ENCODE measurements at regions not wholly inside any gene's neighbourhood (a gene's known extent, or its start where the extent isn't known, plus 50 kb on each side); places are given as distances from the start of the nearest gene placed in this dataset.
"Not testable (repeated sequence)": the region's sequence is repeated elsewhere in the genome, so short reads cannot be mapped to it uniquely, and the experiment has no call there.

GRCh38 chr10:106392778-106393177 is 771.7 kb downstream of the SORCS1 start:
- DNase-seq (ENCODE audit: low spot score) (no peak), ATAC-seq (peak in 1 of 2 donors; percentile 55)
- H3K36me3 Mint-ChIP-seq: no peaks in the 10 kb centered on the region
- H3K27ac Mint-ChIP-seq: no peak overlapping the region
- H3K9me3 Mint-ChIP-seq: peaks cover 20% of the 10 kb centered on the region
- H3K27me3 Mint-ChIP-seq: no peaks in the 10 kb centered on the region
- H3K4me1 Mint-ChIP-seq (ENCODE audit: low read depth in 2 of 2): no peaks in the 10 kb centered on the region
- no peak overlapping the region for H3K4me3 Mint-ChIP-seq

DNA sequence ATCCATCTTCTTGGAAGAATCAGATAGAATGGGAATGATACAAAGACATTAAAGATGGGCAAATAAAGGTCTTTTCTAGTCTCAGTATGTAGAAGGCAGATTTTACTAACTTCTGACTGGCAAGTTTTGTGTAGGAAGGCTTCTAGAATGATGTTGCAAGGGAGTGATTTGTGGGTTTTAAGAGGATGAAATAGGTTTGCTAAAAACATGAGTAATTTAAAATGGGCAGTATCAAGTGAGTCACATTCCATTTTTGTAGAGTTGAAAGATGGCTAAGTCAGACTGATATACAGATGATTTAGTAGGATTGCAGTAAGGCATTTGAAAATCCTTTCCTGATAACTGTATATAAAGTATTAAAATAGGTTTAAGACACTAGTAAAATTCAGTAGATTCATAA is 777.4 kb downstream of the SORCS1 start:
- no peaks in the 10 kb centered on the region for H3K36me3 Mint-ChIP-seq
- H3K4me3 Mint-ChIP-seq: no peak overlapping the region
- DNase-seq (ENCODE audit: low spot score) (no peak), ATAC-seq (no peak)
- H3K27me3 Mint-ChIP-seq: no peaks in the 10 kb centered on the region
- no peak overlapping the region for H3K27ac Mint-ChIP-seq
- no peaks in the 10 kb centered on the region for H3K4me1 Mint-ChIP-seq (ENCODE audit: low read depth in 2 of 2)
- H3K9me3 Mint-ChIP-seq: peaks cover 12% of the 10 kb centered on the region

DNA sequence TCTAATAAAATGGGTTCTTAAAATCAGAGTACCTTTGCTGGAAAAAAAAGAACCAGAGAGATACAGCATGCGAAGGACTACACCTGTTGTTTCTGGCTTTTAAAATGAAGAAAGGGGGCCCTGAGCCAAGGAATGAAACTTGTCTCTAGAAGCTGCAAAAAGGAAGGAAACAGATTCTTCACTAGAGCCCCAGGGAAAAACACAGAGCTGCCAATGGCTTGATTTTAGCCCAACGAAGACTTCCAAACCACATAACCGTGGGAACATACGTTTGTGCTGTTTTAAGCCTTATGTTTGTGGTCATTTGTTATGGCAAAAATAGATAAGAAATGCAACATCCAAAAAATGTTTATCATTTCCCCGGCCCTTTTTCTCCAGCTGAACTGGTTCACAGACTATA is 780.0 kb downstream of the SORCS1 start:
- Mint-ChIP-seq H3K4me3 (no peak overlapping the region), H3K4me1 (ENCODE audit: low read depth in 2 of 2) (no peaks in the 10 kb centered on the region), H3K9me3 (peaks cover 12% of the 10 kb centered on the region), H3K27me3 (no peaks in the 10 kb centered on the region), H3K36me3 (peaks cover 5% of the 10 kb centered on the region), H3K27ac (no peak overlapping the region)
- ATAC-seq (no peak), DNase-seq (ENCODE audit: low spot score) (no peak)

GRCh38 chr10:106380706-106381105 is 783.8 kb downstream of the SORCS1 start:
- DNase-seq (ENCODE audit: low spot score) (no peak), ATAC-seq (no peak)
- H3K9me3 Mint-ChIP-seq: peaks cover 7% of the 10 kb centered on the region
- H3K36me3 Mint-ChIP-seq: peaks cover 5% of the 10 kb centered on the region
- H3K4me3 Mint-ChIP-seq: no peak overlapping the region
- no peaks in the 10 kb centered on the region for H3K27me3 Mint-ChIP-seq
- no peak overlapping the region for H3K27ac Mint-ChIP-seq
- no peaks in the 10 kb centered on the region for H3K4me1 Mint-ChIP-seq (ENCODE audit: low read depth in 2 of 2)

GRCh38 chr10:106378251-106378650 is 786.3 kb downstream of the SORCS1 start:
- H3K36me3 Mint-ChIP-seq: peaks cover 5% of the 10 kb centered on the region
- H3K4me1 Mint-ChIP-seq (ENCODE audit: low read depth in 2 of 2): no peaks in the 10 kb centered on the region
- no peaks in the 10 kb centered on the region for H3K27me3 Mint-ChIP-seq
- DNase-seq (ENCODE audit: low spot score) (no peak), ATAC-seq (no peak)
- H3K4me3 Mint-ChIP-seq: no peak overlapping the region
- no peak overlapping the region for H3K27ac Mint-ChIP-seq
- peaks cover 4% of the 10 kb centered on the region for H3K9me3 Mint-ChIP-seq

DNA sequence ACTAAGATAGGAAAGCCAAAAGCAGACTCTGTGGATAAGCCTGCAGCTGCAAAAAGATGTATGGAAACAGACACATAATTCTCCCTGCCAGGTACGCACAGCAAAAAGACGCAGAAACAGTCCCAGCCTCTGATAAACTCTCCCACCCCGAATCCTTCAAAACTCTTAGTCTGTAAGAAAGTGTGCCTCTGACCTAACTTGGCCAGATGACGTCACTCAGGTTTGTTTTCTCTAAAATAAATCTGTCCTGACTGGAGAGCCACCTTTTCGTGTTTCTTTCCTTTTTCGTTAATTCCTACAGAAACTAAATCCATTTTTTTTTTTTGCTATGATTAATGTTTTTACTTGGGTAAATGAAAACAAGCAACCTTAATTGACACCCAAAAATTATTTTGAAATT is 793.8 kb downstream of the SORCS1 start:
- Mint-ChIP-seq H3K4me1 (ENCODE audit: low read depth in 2 of 2) (no peaks in the 10 kb centered on the region), H3K9me3 (no peaks in the 10 kb centered on the region), H3K27ac (no peak overlapping the region), H3K27me3 (no peaks in the 10 kb centered on the region), H3K36me3 (no peaks in the 10 kb centered on the region), H3K4me3 (no peak overlapping the region)
- DNase-seq (ENCODE audit: low spot score) (no peak), ATAC-seq (no peak)

DNA sequence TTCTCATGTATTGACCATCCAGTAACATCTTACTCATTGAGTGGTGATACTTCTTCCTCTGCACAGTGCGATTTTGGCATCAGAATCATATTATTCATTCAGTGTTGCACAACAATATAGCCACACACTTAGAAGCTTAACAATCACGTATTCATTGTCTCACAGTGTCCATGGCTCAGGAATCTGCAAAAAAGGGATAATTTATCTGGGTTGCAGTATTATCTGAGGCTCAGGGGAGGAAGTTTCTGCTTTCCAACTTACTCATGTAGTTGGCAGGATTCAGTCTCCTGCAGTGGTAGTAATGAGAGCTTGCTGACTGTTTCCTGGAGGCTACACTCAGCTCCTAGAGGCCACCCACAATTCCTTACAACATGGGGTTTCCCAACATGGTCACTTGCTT is 803.6 kb downstream of the SORCS1 start:
- ATAC-seq (no peak), DNase-seq (ENCODE audit: low spot score) (no peak)
- Mint-ChIP-seq H3K4me1 (ENCODE audit: low read depth in 2 of 2) (no peaks in the 10 kb centered on the region), H3K36me3 (no peaks in the 10 kb centered on the region), H3K27ac (no peak overlapping the region), H3K27me3 (no peaks in the 10 kb centered on the region), H3K4me3 (no peak overlapping the region), H3K9me3 (peaks cover 11% of the 10 kb centered on the region)

DNA sequence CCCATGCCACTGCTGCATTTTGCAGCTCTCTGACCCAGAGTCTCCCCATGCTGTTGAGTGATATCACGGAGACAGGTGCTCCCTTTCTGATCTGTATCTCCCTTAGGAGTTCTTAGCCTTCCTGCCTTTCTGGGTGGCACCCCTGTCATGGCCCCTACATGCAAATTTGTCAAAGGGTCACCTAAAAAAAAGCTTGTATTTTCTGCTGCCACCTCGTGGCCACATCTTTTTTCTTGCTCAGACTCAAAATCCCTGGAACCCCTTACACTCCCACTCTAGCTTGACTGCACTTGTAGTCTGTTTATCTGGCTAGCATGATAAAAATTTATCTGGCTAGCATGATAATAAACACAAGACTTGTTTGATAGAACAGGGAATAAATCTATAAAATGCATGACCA is 809.1 kb downstream of the SORCS1 start:
- Mint-ChIP-seq H3K9me3 (peaks cover 13% of the 10 kb centered on the region), H3K4me1 (ENCODE audit: low read depth in 2 of 2) (no peaks in the 10 kb centered on the region), H3K27me3 (no peaks in the 10 kb centered on the region), H3K4me3 (no peak overlapping the region), H3K36me3 (peaks cover 5% of the 10 kb centered on the region), H3K27ac (no peak overlapping the region)
- ATAC-seq (no peak), DNase-seq (ENCODE audit: low spot score) (no peak)

DNA sequence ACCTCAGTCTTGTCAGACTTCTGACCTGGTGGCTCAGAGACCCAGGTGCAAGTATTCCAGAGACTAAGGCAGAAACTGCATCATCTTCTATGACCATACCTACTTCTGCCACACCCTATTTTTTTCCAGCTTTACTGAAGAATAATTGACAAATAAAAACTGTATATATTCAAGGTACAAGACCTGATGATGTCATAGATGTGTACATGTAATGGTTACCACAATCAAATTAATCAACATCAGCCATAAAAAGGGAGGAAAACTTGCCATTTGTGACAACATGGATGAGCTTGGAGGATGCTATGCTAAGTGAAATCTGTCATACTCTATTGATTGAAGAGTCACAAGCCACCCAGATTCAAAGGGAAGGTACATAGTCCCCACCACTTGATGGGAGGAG is 815.6 kb downstream of the SORCS1 start:
- DNase-seq (ENCODE audit: low spot score) (no peak), ATAC-seq (no peak)
- H3K9me3 Mint-ChIP-seq: peaks cover 3% of the 10 kb centered on the region
- H3K4me3 Mint-ChIP-seq: no peak overlapping the region
- peaks cover 5% of the 10 kb centered on the region for H3K36me3 Mint-ChIP-seq
- no peak overlapping the region for H3K27ac Mint-ChIP-seq
- no peaks in the 10 kb centered on the region for H3K27me3 Mint-ChIP-seq
- no peaks in the 10 kb centered on the region for H3K4me1 Mint-ChIP-seq (ENCODE audit: low read depth in 2 of 2)

DNA sequence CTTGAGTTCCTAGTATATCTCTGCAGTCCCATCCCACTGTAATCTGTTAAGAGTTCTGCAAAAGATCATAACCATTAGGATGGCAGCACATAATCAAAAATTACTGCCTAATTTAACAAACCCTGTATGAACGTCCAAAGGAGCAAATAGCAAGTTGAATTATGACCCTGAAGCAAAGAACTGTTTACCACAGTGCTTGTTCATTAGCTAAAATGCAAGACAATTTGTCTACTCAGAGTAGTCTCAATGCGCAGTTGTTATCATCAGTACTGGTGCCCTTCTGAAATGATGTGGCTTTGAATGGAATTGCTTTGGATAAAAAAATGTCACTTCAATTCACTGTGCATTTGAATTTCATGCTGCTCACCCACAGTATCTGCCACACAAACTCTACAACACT is 817.0 kb downstream of the SORCS1 start:
- H3K27me3 Mint-ChIP-seq: no peaks in the 10 kb centered on the region
- no peak overlapping the region for H3K4me3 Mint-ChIP-seq
- ATAC-seq (no peak), DNase-seq (ENCODE audit: low spot score) (no peak)
- peaks cover 5% of the 10 kb centered on the region for H3K36me3 Mint-ChIP-seq
- H3K27ac Mint-ChIP-seq: no peak overlapping the region
- H3K4me1 Mint-ChIP-seq (ENCODE audit: low read depth in 2 of 2): no peaks in the 10 kb centered on the region
- peaks cover 3% of the 10 kb centered on the region for H3K9me3 Mint-ChIP-seq

DNA sequence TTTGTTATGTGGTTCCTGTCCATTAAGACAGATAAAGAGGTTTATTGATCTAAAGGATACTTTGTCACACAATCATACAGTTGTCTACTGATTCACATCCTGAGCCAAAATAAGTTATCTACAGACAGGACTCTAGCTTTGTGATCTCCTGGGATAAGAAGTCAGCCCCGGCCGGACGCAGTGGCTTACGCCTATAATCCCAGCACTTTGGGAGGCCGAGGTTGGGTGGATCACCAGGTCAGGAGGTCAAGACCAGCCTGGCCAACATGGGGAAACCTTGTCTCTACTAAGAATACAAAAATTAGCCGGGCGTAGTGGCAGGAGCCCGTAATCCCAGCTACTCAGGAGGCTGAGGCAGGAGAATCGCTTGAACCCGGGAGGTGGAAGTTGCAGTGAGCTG is 821.0 kb downstream of the SORCS1 start:
- H3K4me3 Mint-ChIP-seq; H3K27me3 Mint-ChIP-seq; DNase-seq (ENCODE audit: low spot score); H3K9me3 Mint-ChIP-seq; ATAC-seq; H3K27ac Mint-ChIP-seq; H3K4me1 Mint-ChIP-seq (ENCODE audit: low read depth in 2 of 2); H3K36me3 Mint-ChIP-seq: not testable (repeated sequence)

GRCh38 chr10:106341356-106341755 is 823.1 kb downstream of the SORCS1 start:
- no peak overlapping the region for H3K4me3 Mint-ChIP-seq
- H3K27ac Mint-ChIP-seq: no peak overlapping the region
- no peaks in the 10 kb centered on the region for H3K4me1 Mint-ChIP-seq (ENCODE audit: low read depth in 2 of 2)
- ATAC-seq (no peak), DNase-seq (ENCODE audit: low spot score) (no peak)
- no peaks in the 10 kb centered on the region for H3K36me3 Mint-ChIP-seq
- no peaks in the 10 kb centered on the region for H3K27me3 Mint-ChIP-seq
- H3K9me3 Mint-ChIP-seq: no peaks in the 10 kb centered on the region

GRCh38 chr10:106338486-106338885 is 826.0 kb downstream of the SORCS1 start:
- ATAC-seq: no peak
- H3K4me3 Mint-ChIP-seq: no peak overlapping the region
- no peak overlapping the region for H3K27ac Mint-ChIP-seq
- H3K4me1 Mint-ChIP-seq (ENCODE audit: low read depth in 2 of 2): no peaks in the 10 kb centered on the region
- H3K9me3 Mint-ChIP-seq: peaks cover 7% of the 10 kb centered on the region
- no peaks in the 10 kb centered on the region for H3K36me3 Mint-ChIP-seq
- H3K27me3 Mint-ChIP-seq: no peaks in the 10 kb centered on the region
- DNase-seq (ENCODE audit: low spot score): no peak

GRCh38 chr10:106336874-106337273 is 827.6 kb downstream of the SORCS1 start:
- Mint-ChIP-seq H3K9me3 (peaks cover 7% of the 10 kb centered on the region), H3K4me3 (no peak overlapping the region), H3K27ac (no peak overlapping the region), H3K4me1 (ENCODE audit: low read depth in 2 of 2) (no peaks in the 10 kb centered on the region), H3K27me3 (no peaks in the 10 kb centered on the region), H3K36me3 (no peaks in the 10 kb centered on the region)
- ATAC-seq: no peak
- no peak for DNase-seq (ENCODE audit: low spot score)

DNA sequence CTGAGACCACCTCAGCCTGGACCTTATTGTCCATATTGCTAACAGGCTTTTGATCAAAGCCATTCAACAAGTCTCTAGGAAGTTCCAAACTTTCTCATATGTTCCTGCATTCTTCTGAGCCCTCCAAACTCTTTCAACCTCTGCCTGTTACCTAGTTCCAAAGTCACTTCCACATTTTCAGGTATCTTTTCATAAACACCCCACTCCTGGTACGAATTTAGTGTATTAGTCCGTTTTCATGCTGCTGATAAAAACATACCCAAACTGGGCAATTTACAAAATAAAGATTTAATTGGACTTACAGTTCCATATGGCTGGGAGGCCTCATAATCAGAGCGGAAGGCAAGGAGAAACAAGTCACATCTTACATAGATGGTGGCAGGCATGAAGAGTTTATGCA is 836.8 kb downstream of the SORCS1 start:
- no peak overlapping the region for H3K27ac Mint-ChIP-seq
- H3K9me3 Mint-ChIP-seq: peaks cover 12% of the 10 kb centered on the region
- DNase-seq (ENCODE audit: low spot score) (no peak), ATAC-seq (no peak)
- H3K4me1 Mint-ChIP-seq (ENCODE audit: low read depth in 2 of 2): no peaks in the 10 kb centered on the region
- H3K4me3 Mint-ChIP-seq: no peak overlapping the region
- H3K36me3 Mint-ChIP-seq: peaks cover 7% of the 10 kb centered on the region
- H3K27me3 Mint-ChIP-seq: no peaks in the 10 kb centered on the region

Data from natural killer cell treated with Interleukin-12 subunit alpha and Interleukin-12 subunit beta and Interleukin-15 and Interleukin-18, amount 100 ng/mL, for 72 hours (primary cell).